IMR-90 (cell line): ENCODE measurements at regions not wholly inside any gene's neighbourhood (a gene's known extent, or its start where the extent isn't known, plus 50 kb on each side); places are given as distances from the start of the nearest gene placed in this dataset.

Experiments
- CEBPB ChIP-seq: IDR thresholded peaks from 2 replicates; pipeline ENCODE4 v1.6.1; 2012; ENCODE audit warnings: low read depth, low read length, improper control_type of control experiment
- CHD1 ChIP-seq: IDR thresholded peaks from 2 replicates; pipeline ENCODE4 v1.6.1; 2012; ENCODE audit warnings: low read depth, low read length, improper control_type of control experiment
- FOS ChIP-seq: fragments of 150-350 bp; IDR thresholded peaks from 2 replicates; pipeline ENCODE4 v1.6.1; 2016; ENCODE audit warnings: low read depth, low read length
- MXI1 ChIP-seq: IDR thresholded peaks from 2 replicates; pipeline ENCODE4 v1.6.1; 2012; ENCODE audit warnings: low read depth, mild to moderate bottlenecking, low read length, moderate library complexity, borderline replicate concordance
- POLR2A ChIP-seq: IDR thresholded peaks from 2 replicates; pipeline ENCODE4 v1.6.1; 2012; ENCODE audit warnings: mild to moderate bottlenecking, low read depth, low read length
- RCOR1 ChIP-seq: IDR thresholded peaks from 2 replicates; pipeline ENCODE4 v1.6.1; 2012; ENCODE audit warnings: mild to moderate bottlenecking, low read length, improper control_type of control experiment; ENCODE audit not compliant: insufficient replicate concordance
- RFX5 ChIP-seq: IDR thresholded peaks from 2 replicates; pipeline ENCODE4 v1.8.0; 2012; ENCODE audit warnings: low read depth, mild to moderate bottlenecking, low read length, moderate library complexity
- TF ChIP-seq, protein P1 (sequence below): conservative IDR thresholded peaks from 2 replicates; pipeline ENCODE4 v1.5.1; 2012; ENCODE audit warnings: mild to moderate bottlenecking, low read depth, low read length, improper control_type of control experiment

DNA sequence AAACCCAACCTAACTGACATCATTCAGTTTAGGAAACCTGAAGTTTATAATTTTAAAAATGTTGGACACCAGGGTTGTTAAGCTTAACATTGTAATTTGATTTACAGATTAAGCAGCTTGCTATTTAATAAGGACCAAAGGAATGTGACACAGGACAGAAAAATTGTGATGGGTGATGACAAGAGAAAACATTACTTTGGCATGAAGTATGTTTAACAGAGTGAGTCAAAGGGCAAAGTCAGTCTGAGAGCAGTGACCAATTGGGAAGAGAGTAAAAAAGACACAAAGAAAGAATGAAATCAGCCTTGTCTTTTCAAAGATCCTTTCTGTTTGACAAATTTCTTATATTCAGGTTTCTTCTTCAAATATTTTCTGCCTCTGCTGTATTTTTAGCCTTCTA is 1301.6 kb downstream of the SI start:
- TF ChIP-seq MXI1 (no peak), CEBPB (no peak), RFX5 (no peak), CHD1 (no peak), POLR2A (no peak), FOS (no peak), RCOR1 (no peak)
- TF ChIP-seq, protein P1, sequence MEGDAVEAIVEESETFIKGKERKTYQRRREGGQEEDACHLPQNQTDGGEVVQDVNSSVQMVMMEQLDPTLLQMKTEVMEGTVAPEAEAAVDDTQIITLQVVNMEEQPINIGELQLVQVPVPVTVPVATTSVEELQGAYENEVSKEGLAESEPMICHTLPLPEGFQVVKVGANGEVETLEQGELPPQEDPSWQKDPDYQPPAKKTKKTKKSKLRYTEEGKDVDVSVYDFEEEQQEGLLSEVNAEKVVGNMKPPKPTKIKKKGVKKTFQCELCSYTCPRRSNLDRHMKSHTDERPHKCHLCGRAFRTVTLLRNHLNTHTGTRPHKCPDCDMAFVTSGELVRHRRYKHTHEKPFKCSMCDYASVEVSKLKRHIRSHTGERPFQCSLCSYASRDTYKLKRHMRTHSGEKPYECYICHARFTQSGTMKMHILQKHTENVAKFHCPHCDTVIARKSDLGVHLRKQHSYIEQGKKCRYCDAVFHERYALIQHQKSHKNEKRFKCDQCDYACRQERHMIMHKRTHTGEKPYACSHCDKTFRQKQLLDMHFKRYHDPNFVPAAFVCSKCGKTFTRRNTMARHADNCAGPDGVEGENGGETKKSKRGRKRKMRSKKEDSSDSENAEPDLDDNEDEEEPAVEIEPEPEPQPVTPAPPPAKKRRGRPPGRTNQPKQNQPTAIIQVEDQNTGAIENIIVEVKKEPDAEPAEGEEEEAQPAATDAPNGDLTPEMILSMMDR, result no peak
